ENCODE measurements at regions not wholly inside any gene's neighbourhood (a gene's known extent, or its start where the extent isn't known, plus 50 kb on each side); places are given as distances from the start of the nearest gene placed in this dataset.

GRCh38 chr2:239773228-239774141 lies 251.7 kb downstream of the NDUFA10 start:
- H3K27me3 ChIP-seq (ENCODE audit: control insufficient read depth in 2 of 2, insufficient read depth in 2 of 2, low read length in 2 of 2), result no peaks in the 10 kb centered on the region
- no peak overlapping the region for H3K4me2 ChIP-seq (replicated peaks; ENCODE audit: extremely low read depth, low read length, poor library complexity, severe bottlenecking)
- H3K36me3 ChIP-seq (replicated peaks in 1 of 2; ENCODE audit: control insufficient read depth in 1 of 2, insufficient read depth in 2 of 2, low read length in 2 of 2), result no peaks in the 10 kb centered on the region
- no peaks in the 10 kb centered on the region for H3K79me2 ChIP-seq (ENCODE audit: insufficient read depth, low read length)
- H3K9ac ChIP-seq (ENCODE audit: insufficient read depth, low read length, poor library complexity, severe bottlenecking), result no peak overlapping the region
- H2AFZ ChIP-seq (ENCODE audit: insufficient read depth, low read depth, low read length, poor library complexity, severe bottlenecking), result no peak overlapping the region
- H3K27ac ChIP-seq (ENCODE audit: low read depth in 1 of 2, low read length in 2 of 2), result no peak overlapping the region
- H3K4me1 ChIP-seq (ENCODE audit: control insufficient read depth in 1 of 2, insufficient read depth in 2 of 2, low read length in 2 of 2), result no peaks in the 10 kb centered on the region
- Mint-ChIP-seq H3K9me3 (peaks cover 5 to 26% (median 16%) of the 10 kb centered on the region in 7 donors), H3K27ac (peak overlapping the region in 1 of 7 donors; percentile 43), H3K4me1 (no peaks in the 10 kb centered on the region), H3K36me3 (no peaks in the 10 kb centered on the region), H3K4me3 (no peak overlapping the region), H3K27me3 (ENCODE audit: low read depth in 3 of 3) (peaks cover 13 to 35% (median 23%) of the 10 kb centered on the region in 3 donors)
- H3K9me3 ChIP-seq (replicated peaks in 1 of 2; ENCODE audit: control insufficient read depth in 1 of 2, insufficient read depth in 1 of 2, low read length in 2 of 2), result peaks cover 16 to 22% of the 10 kb centered on the region in 2 donors
- DNase-seq, result no peak
- H4K20me1 ChIP-seq (ENCODE audit: insufficient read depth, low read length), result no peaks in the 10 kb centered on the region
- intact Hi-C loops (cut with micrococcal nuclease), result no loop called here
- WGBS (ENCODE audit: insufficient coverage), result 82% methylated on average over 12 of the region's 15 CpGs
- no peak overlapping the region for H3K4me3 ChIP-seq (replicated peaks in 1 of 3; ENCODE audit: low read depth in 2 of 3, low read length in 3 of 3)
- no peak for TF ChIP-seq CTCF (IDR thresholded peaks at IDR 0.05)

GRCh38 chr2:239772721-239773120 lies 252.4 kb downstream of the NDUFA10 start:
- H3K4me2 ChIP-seq (replicated peaks; ENCODE audit: extremely low read depth, low read length, poor library complexity, severe bottlenecking), result no peak overlapping the region
- 99% methylated on average over 5 of the region's 5 CpGs for WGBS (ENCODE audit: insufficient coverage)
- peaks cover 16 to 22% of the 10 kb centered on the region in 2 donors for H3K9me3 ChIP-seq (replicated peaks in 1 of 2; ENCODE audit: control insufficient read depth in 1 of 2, insufficient read depth in 1 of 2, low read length in 2 of 2)
- H3K27ac ChIP-seq (ENCODE audit: low read depth in 1 of 2, low read length in 2 of 2), result no peak overlapping the region
- H3K4me3 ChIP-seq (replicated peaks in 1 of 3; ENCODE audit: low read depth in 2 of 3, low read length in 3 of 3), result no peak overlapping the region
- H3K36me3 Mint-ChIP-seq, result no peaks in the 10 kb centered on the region
- intact Hi-C loops (cut with micrococcal nuclease), result no loop called here
- H2AFZ ChIP-seq (ENCODE audit: insufficient read depth, low read depth, low read length, poor library complexity, severe bottlenecking), result no peak overlapping the region
- H3K4me1 Mint-ChIP-seq, result no peaks in the 10 kb centered on the region
- no peaks in the 10 kb centered on the region for H3K79me2 ChIP-seq (ENCODE audit: insufficient read depth, low read length)
- H3K4me3 Mint-ChIP-seq, result no peak overlapping the region
- H3K9me3 Mint-ChIP-seq, result peaks cover 5 to 26% (median 16%) of the 10 kb centered on the region in 7 donors
- H4K20me1 ChIP-seq (ENCODE audit: insufficient read depth, low read length), result no peaks in the 10 kb centered on the region
- no peak for TF ChIP-seq CTCF (IDR thresholded peaks at IDR 0.05)
- no peaks in the 10 kb centered on the region for H3K36me3 ChIP-seq (replicated peaks in 1 of 2; ENCODE audit: control insufficient read depth in 1 of 2, insufficient read depth in 2 of 2, low read length in 2 of 2)
- peaks cover 13 to 37% (median 21%) of the 10 kb centered on the region in 3 donors for H3K27me3 Mint-ChIP-seq (ENCODE audit: low read depth in 3 of 3)
- DNase-seq, result no peak
- no peaks in the 10 kb centered on the region for H3K27me3 ChIP-seq (ENCODE audit: control insufficient read depth in 2 of 2, insufficient read depth in 2 of 2, low read length in 2 of 2)
- no peak overlapping the region for H3K27ac Mint-ChIP-seq
- no peaks in the 10 kb centered on the region for H3K4me1 ChIP-seq (ENCODE audit: control insufficient read depth in 1 of 2, insufficient read depth in 2 of 2, low read length in 2 of 2)
- no peak overlapping the region for H3K9ac ChIP-seq (ENCODE audit: insufficient read depth, low read length, poor library complexity, severe bottlenecking)
